ENCODE measurements at regions not wholly inside any gene's neighbourhood (a gene's known extent, or its start where the extent isn't known, plus 50 kb on each side); places are given as distances from the start of the nearest gene placed in this dataset.
"Not testable (repeated sequence)": the region's sequence is repeated elsewhere in the genome, so short reads cannot be mapped to it uniquely, and the experiment has no call there.

GRCh38 chr6:169856442-169857342 lies 105.3 kb downstream of the ERMARD start:
- TF ChIP-seq CTCF, POLR2A (IDR thresholded peaks at IDR 0.05): not testable (repeated sequence)

Measured in body of pancreas (tissue), 4 donors.